HL-60 (cell line): ENCODE measurements at regions not wholly inside any gene's neighbourhood (a gene's known extent, or its start where the extent isn't known, plus 50 kb on each side); places are given as distances from the start of the nearest gene placed in this dataset.

Source experiments
- DNase-seq, 2 experiments: peaks; one replicate each; pipeline ENCODE4 v3.0.0-alpha.2; 2010 to 2020; ENCODE audit warnings: low read depth in 1 of 2, low spot score in 1 of 2
- H3K27ac ChIP-seq: fragments of 250-450 bp; sonication (Bioruptor Pico); replicated peaks from 2 replicates; pipeline ENCODE4 v1.5.1; 2020; ENCODE audit warnings: mild to moderate bottlenecking, moderate library complexity
- H3K27me3 ChIP-seq: fragments of 250-450 bp; sonication (Bioruptor Pico); 2 replicates; pipeline ENCODE4 v1.5.1; 2021; ENCODE audit warnings: mild to moderate bottlenecking, moderate library complexity; ENCODE audit not compliant: insufficient read depth, poor library complexity, severe bottlenecking
- H3K4me3 ChIP-seq: replicated peaks from 2 replicates; pipeline ENCODE4 v1.5.1; 2011; ENCODE audit warnings: mild to moderate bottlenecking, control low read depth, low read length; ENCODE audit not compliant: insufficient read depth
- GABPA ChIP-seq: IDR thresholded peaks from 2 replicates; pipeline ENCODE4 v1.6.1; 2012; ENCODE audit warnings: low read depth
- POLR2AphosphoS5 ChIP-seq: IDR thresholded peaks from 2 replicates; pipeline ENCODE4 v1.6.1; 2012; ENCODE audit warnings: low read depth
- SPI1 ChIP-seq: IDR thresholded peaks from 2 replicates; pipeline ENCODE4 v1.6.1; 2012; ENCODE audit warnings: low read depth, mild to moderate bottlenecking, borderline replicate concordance
- TF ChIP-seq, protein P1 (sequence below): IDR thresholded peaks from 2 replicates; pipeline ENCODE4 v1.6.1; 2012; ENCODE audit warnings: low read depth; ENCODE audit not compliant: insufficient replicate concordance
- TF ChIP-seq, protein P2 (sequence below): IDR thresholded peaks from one replicate; pipeline ENCODE4 v1.5.1; 2011; ENCODE audit warnings: low read length, control low read depth, inconsistent platforms; ENCODE audit not compliant: insufficient read depth

DNA sequence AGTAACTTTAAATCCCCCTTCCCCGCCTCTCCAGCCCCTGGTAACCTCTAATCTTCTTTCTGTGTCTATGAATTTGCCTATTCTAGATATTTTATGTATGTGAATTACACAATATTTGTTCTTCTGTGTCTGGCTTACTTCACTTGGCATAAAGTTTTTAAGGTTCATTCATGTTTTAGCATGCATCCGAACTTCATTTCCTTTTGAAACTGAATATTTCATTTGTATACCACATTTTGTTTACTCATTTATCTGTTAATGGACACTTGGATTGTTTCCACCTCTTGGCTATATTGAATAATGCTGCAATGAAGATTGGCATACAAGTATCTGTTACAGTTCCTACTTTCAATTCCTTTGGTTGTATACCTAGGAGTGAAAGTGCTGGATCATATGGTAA lies 205.3 kb downstream of the TM2D1 start:
- Histone ChIP-seq H3K27ac (no peak overlapping the region), H3K4me3 (no peak overlapping the region), H3K27me3 (no peaks in the 10 kb centered on the region)
- TF ChIP-seq, protein P1, sequence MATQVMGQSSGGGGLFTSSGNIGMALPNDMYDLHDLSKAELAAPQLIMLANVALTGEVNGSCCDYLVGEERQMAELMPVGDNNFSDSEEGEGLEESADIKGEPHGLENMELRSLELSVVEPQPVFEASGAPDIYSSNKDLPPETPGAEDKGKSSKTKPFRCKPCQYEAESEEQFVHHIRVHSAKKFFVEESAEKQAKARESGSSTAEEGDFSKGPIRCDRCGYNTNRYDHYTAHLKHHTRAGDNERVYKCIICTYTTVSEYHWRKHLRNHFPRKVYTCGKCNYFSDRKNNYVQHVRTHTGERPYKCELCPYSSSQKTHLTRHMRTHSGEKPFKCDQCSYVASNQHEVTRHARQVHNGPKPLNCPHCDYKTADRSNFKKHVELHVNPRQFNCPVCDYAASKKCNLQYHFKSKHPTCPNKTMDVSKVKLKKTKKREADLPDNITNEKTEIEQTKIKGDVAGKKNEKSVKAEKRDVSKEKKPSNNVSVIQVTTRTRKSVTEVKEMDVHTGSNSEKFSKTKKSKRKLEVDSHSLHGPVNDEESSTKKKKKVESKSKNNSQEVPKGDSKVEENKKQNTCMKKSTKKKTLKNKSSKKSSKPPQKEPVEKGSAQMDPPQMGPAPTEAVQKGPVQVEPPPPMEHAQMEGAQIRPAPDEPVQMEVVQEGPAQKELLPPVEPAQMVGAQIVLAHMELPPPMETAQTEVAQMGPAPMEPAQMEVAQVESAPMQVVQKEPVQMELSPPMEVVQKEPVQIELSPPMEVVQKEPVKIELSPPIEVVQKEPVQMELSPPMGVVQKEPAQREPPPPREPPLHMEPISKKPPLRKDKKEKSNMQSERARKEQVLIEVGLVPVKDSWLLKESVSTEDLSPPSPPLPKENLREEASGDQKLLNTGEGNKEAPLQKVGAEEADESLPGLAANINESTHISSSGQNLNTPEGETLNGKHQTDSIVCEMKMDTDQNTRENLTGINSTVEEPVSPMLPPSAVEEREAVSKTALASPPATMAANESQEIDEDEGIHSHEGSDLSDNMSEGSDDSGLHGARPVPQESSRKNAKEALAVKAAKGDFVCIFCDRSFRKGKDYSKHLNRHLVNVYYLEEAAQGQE, result no peak
- TF ChIP-seq, protein P2, sequence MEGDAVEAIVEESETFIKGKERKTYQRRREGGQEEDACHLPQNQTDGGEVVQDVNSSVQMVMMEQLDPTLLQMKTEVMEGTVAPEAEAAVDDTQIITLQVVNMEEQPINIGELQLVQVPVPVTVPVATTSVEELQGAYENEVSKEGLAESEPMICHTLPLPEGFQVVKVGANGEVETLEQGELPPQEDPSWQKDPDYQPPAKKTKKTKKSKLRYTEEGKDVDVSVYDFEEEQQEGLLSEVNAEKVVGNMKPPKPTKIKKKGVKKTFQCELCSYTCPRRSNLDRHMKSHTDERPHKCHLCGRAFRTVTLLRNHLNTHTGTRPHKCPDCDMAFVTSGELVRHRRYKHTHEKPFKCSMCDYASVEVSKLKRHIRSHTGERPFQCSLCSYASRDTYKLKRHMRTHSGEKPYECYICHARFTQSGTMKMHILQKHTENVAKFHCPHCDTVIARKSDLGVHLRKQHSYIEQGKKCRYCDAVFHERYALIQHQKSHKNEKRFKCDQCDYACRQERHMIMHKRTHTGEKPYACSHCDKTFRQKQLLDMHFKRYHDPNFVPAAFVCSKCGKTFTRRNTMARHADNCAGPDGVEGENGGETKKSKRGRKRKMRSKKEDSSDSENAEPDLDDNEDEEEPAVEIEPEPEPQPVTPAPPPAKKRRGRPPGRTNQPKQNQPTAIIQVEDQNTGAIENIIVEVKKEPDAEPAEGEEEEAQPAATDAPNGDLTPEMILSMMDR, result no peak
- no peak for TF ChIP-seq SPI1
- no peak for TF ChIP-seq POLR2AphosphoS5
- TF ChIP-seq GABPA, result no peak
- no peak for DNase-seq

DNA sequence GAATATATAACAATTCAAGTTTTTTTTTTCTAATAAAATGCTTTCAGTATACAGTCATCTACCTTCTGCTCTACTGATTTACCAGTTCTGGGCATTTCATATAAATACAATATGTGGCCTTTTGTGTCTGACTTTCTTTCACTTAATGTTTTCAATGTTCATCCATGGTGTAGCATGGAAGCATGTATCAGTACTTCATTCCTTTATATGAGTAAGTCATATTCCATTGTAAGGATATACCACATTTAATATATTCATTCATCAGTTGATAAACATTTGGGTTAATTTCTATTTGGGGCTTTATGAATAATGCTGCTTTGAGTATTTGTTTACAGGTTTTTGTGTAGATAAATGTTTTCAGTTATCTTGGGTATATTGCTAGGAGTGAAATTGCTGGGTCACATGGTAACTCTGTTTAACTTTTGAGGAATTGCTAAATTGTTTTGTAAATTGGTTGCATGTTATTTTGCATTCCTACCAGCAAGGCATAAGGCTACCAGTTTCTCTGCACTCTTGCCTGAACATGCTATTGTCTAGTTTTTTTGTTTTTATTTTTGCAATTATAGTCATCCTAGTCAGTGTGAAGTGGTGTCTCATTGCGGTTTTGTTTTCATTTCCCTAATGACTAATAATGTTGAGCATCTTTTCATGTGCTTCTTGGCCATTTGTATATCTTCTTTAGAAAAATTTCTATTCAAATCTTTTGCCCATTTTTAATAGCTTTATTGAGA lies 206.1 kb downstream of the TM2D1 start:
- DNase-seq, result no peak
- TF ChIP-seq, protein P1, result no peak
- TF ChIP-seq GABPA, result no peak
- no peak for TF ChIP-seq SPI1
- TF ChIP-seq, protein P2, result no peak
- TF ChIP-seq POLR2AphosphoS5, result no peak
- Histone ChIP-seq H3K27me3 (no peaks in the 10 kb centered on the region), H3K4me3 (no peak overlapping the region), H3K27ac (no peak overlapping the region)

DNA sequence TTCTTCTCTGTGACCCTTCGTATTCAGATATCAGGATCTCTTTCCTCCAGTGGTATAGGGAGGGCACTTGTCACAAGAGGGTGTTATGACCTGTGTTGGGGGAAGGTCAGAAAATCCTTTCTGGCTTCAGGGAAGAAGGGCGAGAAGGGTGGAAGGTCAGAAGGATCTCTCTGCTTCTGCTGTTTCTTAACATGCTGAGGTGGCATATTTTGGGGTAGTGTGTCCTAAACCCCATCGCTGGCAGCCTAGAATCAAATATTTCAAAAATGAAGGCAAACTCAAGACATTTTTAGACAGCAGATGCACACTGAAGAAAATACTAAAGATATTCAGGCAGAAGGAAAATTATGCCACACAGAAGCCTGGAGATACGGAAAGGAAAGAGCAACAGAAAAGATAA lies 207.6 kb downstream of the TM2D1 start:
- no peaks in the 10 kb centered on the region for H3K27me3 ChIP-seq
- TF ChIP-seq, protein P2, result no peak
- TF ChIP-seq POLR2AphosphoS5, result no peak
- TF ChIP-seq, protein P1, result no peak
- no peak for TF ChIP-seq SPI1
- no peak for TF ChIP-seq GABPA
- DNase-seq, result no peak
- no peak overlapping the region for H3K4me3 ChIP-seq
- no peak overlapping the region for H3K27ac ChIP-seq
